Spleen (tissue), 11 donors: ENCODE measurements at regions not wholly inside any gene's neighbourhood (a gene's known extent, or its start where the extent isn't known, plus 50 kb on each side); places are given as distances from the start of the nearest gene placed in this dataset.
A peak's percentile ranks its signal among the peaks of the same experiment; 100 is the strongest.

Source experiments
- DNase-seq: peaks from one replicate; pipeline ENCODE4 v3.0.0-alpha.2; 2020
- H3K27ac ChIP-seq, 8 donors: fragments of 200-600 bp; sonication (generic) in 7 of 8; 1 replicate in 4 of 8; 2 replicates in 4 of 8; pipeline versions ENCODE4 v1.5.0 to v1.8.0; 2016 to 2021; ENCODE audit warnings: inconsistent platforms in 4 of 8, mild to moderate bottlenecking in 4 of 8, moderate library complexity in 1 of 8
- H3K27me3 ChIP-seq, 7 donors: fragments of 200-600 bp; sonication (generic) in 6 of 7; replicated peaks in 1 of 7; 1 replicate in 4 of 7; 2 replicates in 3 of 7; pipeline versions ENCODE4 v1.5.0 to v1.8.0; 2016 to 2021; ENCODE audit warnings: inconsistent platforms in 3 of 7, mild to moderate bottlenecking in 1 of 7
- H3K36me3 ChIP-seq, 6 donors: fragments of 200-600 bp; sonication (generic) in 5 of 6; 1 replicate in 4 of 6; 2 replicates in 2 of 6; pipeline versions ENCODE4 v1.5.0 to v1.8.0; 2016 to 2021; ENCODE audit warnings: inconsistent platforms in 2 of 6
- H3K4me1 ChIP-seq, 6 donors: fragments of 200-600 bp; sonication (generic) in 5 of 6; 1 replicate in 3 of 6; 2 replicates in 3 of 6; pipeline versions ENCODE4 v1.5.0 to v1.8.0; 2016 to 2021; ENCODE audit warnings: inconsistent platforms in 3 of 6
- H3K4me3 ChIP-seq, 8 donors: fragments of 200-600 bp; sonication (generic) in 7 of 8; 1 replicate in 4 of 8; 2 replicates in 4 of 8; pipeline versions ENCODE4 v1.5.0 to v1.8.0; 2016 to 2021; ENCODE audit warnings: inconsistent platforms in 4 of 8, mild to moderate bottlenecking in 4 of 8, moderate library complexity in 2 of 8
- H3K9me3 ChIP-seq, 8 donors: fragments of 200-600 bp; sonication (generic) in 7 of 8; 1 replicate in 4 of 8; 2 replicates in 4 of 8; pipeline versions ENCODE4 v1.5.0 to v1.8.0; 2016 to 2021; ENCODE audit warnings: inconsistent platforms in 4 of 8
- POLR2A ChIP-seq, 3 donors: fragments of 450-650 bp; IDR thresholded peaks; one replicate each; pipeline ENCODE4 v1.5.1; 2017; ENCODE audit warnings: antibody characterized with exemption in 3 of 3, mild to moderate bottlenecking in 1 of 3
- POLR2AphosphoS5 ChIP-seq, 3 donors: sonication (generic); formaldehyde crosslinking; IDR thresholded peaks; one replicate each; pipeline ENCODE4 v1.5.1; 2017; ENCODE audit warnings: antibody characterized with exemption in 3 of 3
- WGBS, 5 donors: extraction: QIAGEN DNeasy Blood & Tissue Kit in 3 of 5; methylation state at CpG; one replicate each; pipeline versions ENCODE4 v1.1.5 to v1.1.7; 2013 to 2018; 5-methylcytosine and 5-hydroxymethylcytosine counted together
- intact Hi-C: fragments of 100-400 bp; cut with DNase I; formaldehyde crosslinking; loops from one replicate; pipeline ENCODE4 v1.15.0; 2023; ENCODE audit warnings: low total_unique reads
- TF ChIP-seq, protein P1 (sequence below), 11 experiments: fragments of 200-600 bp in 7 of 11; fragments of 450-650 bp in 4 of 11; sonication (generic) in 4 of 11; IDR thresholded peaks in 8 of 11; conservative IDR thresholded peaks in 3 of 11; 1 replicate in 7 of 11; 2 replicates in 4 of 11; pipeline versions ENCODE4 v1.4.0 to v1.8.0; 2016 to 2021; ENCODE audit warnings: antibody characterized with exemption in 11 of 11, inconsistent platforms in 4 of 11, mild to moderate bottlenecking in 1 of 11
- donor health status: healthy with polysubstance abuse.
- donor health status: DM: no; HTN: no; CAD: no; lungs with moderate emphysema.
- donor health status: DM: no; HTN: no; CAD: no.
- donor health status: Bipolar disorder and iron deficiency.
- donor health status: healthy.
- donor health status: DM: no; HTN: no; CAD: no.
- donor health status: DM: yes; HTN: yes; CAD: no.

DNA sequence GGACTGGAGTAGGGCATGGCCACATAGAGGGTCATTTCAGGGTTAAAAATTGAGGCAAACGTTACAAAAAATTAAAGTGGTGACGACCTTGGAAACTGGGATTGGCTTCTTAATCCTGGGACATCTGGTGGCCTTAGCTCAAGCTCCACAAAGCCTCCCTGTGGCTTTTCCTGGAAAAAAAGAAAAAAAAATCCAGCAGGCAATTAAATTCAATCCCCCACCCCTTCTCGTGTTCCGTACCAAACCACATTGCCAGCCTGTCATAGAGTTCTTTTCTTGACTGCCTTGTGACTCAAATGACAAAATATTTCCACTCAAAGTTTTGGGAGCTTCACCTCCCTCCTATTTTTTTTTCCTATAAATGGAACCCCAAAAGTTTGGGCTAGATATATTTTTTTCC lies 195.6 kb downstream of the HRH4 start:
- 55 to 71% (median 67%) methylated on average over 4 of the region's 4 CpGs for WGBS, 5 donors
- TF ChIP-seq, protein P1, sequence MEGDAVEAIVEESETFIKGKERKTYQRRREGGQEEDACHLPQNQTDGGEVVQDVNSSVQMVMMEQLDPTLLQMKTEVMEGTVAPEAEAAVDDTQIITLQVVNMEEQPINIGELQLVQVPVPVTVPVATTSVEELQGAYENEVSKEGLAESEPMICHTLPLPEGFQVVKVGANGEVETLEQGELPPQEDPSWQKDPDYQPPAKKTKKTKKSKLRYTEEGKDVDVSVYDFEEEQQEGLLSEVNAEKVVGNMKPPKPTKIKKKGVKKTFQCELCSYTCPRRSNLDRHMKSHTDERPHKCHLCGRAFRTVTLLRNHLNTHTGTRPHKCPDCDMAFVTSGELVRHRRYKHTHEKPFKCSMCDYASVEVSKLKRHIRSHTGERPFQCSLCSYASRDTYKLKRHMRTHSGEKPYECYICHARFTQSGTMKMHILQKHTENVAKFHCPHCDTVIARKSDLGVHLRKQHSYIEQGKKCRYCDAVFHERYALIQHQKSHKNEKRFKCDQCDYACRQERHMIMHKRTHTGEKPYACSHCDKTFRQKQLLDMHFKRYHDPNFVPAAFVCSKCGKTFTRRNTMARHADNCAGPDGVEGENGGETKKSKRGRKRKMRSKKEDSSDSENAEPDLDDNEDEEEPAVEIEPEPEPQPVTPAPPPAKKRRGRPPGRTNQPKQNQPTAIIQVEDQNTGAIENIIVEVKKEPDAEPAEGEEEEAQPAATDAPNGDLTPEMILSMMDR (IDR thresholded peaks at IDR 0.05 in 8 of 11, conservative IDR thresholded peaks at IDR 0.05 in 3 of 11): no peak
- no peak for TF ChIP-seq POLR2AphosphoS5 (IDR thresholded peaks at IDR 0.05)
- no peak for TF ChIP-seq POLR2A (IDR thresholded peaks at IDR 0.05)
- DNase-seq: no peak
- H3K4me1 ChIP-seq: peaks cover 0 to 19% (median 17%) of the 10 kb centered on the region in 6 donors
- intact Hi-C loops: no loop called here
- H3K27ac ChIP-seq: no peak overlapping the region
- H3K36me3 ChIP-seq: no peaks in the 10 kb centered on the region
- H3K9me3 ChIP-seq: peaks cover 0 to 9% (median 6%) of the 10 kb centered on the region in 8 donors
- no peaks in the 10 kb centered on the region for H3K27me3 ChIP-seq
- no peak overlapping the region for H3K4me3 ChIP-seq

DNA sequence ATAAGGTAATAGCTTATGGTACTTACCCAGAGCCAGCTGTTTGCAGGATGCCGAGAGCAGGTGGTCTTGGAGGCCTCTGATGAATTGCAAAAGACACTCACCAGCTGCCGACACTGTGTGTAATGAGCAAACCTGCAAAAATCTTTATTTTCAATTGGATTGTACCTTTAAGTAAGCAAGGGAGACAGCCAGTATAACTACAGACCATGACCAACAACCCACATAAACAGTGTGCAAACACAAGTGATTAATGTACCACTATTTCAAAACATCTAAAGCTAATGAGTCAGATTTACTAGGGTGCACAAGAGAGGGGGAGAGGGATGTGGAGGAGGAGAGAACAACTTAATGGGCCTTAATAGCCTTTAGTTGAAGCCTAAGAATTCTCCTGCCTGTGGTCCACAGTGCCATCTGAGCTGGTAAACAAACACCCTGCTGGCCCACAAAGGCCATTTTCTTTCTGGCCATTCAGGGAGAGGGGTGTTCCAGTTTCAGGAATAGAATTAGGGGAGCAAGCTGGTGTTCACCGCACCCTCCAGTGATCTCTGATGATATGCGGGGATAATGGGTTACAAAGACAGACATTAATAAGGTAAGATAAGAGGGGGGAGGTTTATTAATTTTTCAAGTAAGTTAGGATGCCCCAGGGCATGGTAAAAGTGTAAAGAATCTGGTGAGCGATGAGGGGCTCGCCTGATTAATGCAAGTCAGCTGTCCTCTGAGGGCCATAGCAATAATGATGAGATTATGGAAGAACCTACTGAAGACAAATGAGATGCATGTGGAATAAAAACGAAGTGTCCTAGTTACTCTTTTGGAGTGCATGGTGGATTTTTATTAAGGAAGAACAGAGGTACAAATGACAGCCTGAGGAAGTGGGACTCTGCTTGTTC lies 196.4 kb downstream of the HRH4 start:
- Histone ChIP-seq H3K36me3 (no peaks in the 10 kb centered on the region), H3K27me3 (no peaks in the 10 kb centered on the region), H3K4me1 (peaks cover 0 to 21% (median 19%) of the 10 kb centered on the region in 6 donors), H3K9me3 (peaks cover 0 to 1% (median 0%) of the 10 kb centered on the region in 8 donors), H3K27ac (peak overlapping the region in 3 of 8 donors; percentile 1 to 25 (median 10)), H3K4me3 (no peak overlapping the region)
- DNase-seq: no peak
- 83 to 91% (median 86%) methylated on average over 7 of the region's 7 CpGs for WGBS, 5 donors
- TF ChIP-seq POLR2AphosphoS5 (IDR thresholded peaks at IDR 0.05) (no peak), POLR2A (IDR thresholded peaks at IDR 0.05) (no peak)
- TF ChIP-seq, protein P1 (IDR thresholded peaks at IDR 0.05 in 8 of 11, conservative IDR thresholded peaks at IDR 0.05 in 3 of 11): no peak
- intact Hi-C loops: no loop called here

DNA sequence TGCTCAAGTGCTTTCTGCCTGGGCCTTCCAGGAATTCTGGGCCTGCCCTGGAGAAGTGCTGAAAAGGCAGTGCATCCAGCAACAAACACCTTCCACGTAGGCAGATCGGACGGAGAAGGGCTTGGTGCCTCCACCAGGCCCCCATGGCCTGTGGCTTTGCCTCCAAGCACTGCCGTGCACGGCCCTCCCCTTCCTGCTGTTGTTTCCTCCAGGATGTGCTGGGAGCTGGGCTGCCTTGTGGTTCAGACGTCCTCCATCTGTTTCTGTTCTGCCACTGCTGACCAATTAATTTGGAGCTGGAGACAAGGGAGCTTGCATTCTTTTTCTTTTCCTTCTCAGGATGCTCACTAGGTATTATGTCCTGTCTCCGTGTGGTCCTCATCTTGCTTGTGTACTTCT lies 197.0 kb downstream of the HRH4 start:
- H3K4me1 ChIP-seq: peaks cover 0 to 21% (median 19%) of the 10 kb centered on the region in 6 donors
- H3K27ac ChIP-seq: peak overlapping the region in 3 of 8 donors; percentile 1 to 25 (median 10)
- no peaks in the 10 kb centered on the region for H3K27me3 ChIP-seq
- DNase-seq: peak; percentile 76
- no peaks in the 10 kb centered on the region for H3K36me3 ChIP-seq
- WGBS, 5 donors: 23 to 36% (median 31%) methylated on average over 7 of the region's 7 CpGs
- peak in 2 of 3 donors; percentile 13 to 56 for TF ChIP-seq POLR2AphosphoS5 (IDR thresholded peaks at IDR 0.05)
- no peak for TF ChIP-seq POLR2A (IDR thresholded peaks at IDR 0.05)
- no peak overlapping the region for H3K4me3 ChIP-seq
- intact Hi-C loops: no loop called here
- no peaks in the 10 kb centered on the region for H3K9me3 ChIP-seq

DNA sequence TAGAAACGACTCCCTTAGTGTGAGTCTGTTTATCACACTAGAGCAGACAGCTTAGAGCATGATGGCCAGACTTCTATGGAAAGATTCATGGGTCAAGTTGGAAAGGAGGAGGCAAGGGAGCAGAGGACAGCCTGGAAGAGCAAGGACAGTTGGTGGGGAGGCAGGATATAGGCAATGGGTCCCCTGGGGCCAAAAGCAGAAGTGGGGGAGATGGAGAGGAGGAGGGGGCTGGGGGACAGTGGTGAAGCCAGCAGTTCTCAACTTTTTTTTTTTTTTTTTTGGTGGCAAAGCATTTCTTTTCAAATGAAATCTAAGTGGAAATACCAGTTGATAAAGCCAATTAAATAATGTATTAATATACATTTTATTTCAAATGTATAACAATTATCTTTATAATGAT lies 197.9 kb downstream of the HRH4 start:
- TF ChIP-seq POLR2A (IDR thresholded peaks at IDR 0.05): no peak
- TF ChIP-seq, protein P1 (IDR thresholded peaks at IDR 0.05 in 8 of 11, conservative IDR thresholded peaks at IDR 0.05 in 3 of 11): no peak
- TF ChIP-seq POLR2AphosphoS5 (IDR thresholded peaks at IDR 0.05): no peak
- Histone ChIP-seq H3K27me3 (no peaks in the 10 kb centered on the region), H3K36me3 (no peaks in the 10 kb centered on the region), H3K4me3 (no peak overlapping the region), H3K4me1 (peaks cover 0 to 21% (median 19%) of the 10 kb centered on the region in 6 donors), H3K9me3 (no peaks in the 10 kb centered on the region), H3K27ac (peak overlapping the region in 1 of 8 donors; percentile 25)
- WGBS, 5 donors: 13 to 25% (median 19%) methylated on average over 1 of the region's 1 CpG
- no peak for DNase-seq
- intact Hi-C loops: no loop called here
